ENCODE measurements at regions not wholly inside any gene's neighbourhood (a gene's known extent, or its start where the extent isn't known, plus 50 kb on each side); places are given as distances from the start of the nearest gene placed in this dataset.

GRCh38 chrX:39550795-39551361 lies 546.9 kb downstream of the BCOR start:
- no peak for DNase-seq
- no peaks in the 10 kb centered on the region for H3K9me3 ChIP-seq
- no peaks in the 10 kb centered on the region for H3K79me2 ChIP-seq (ENCODE audit: insufficient read depth)
- no peaks in the 10 kb centered on the region for H4K20me1 ChIP-seq (ENCODE audit: insufficient read depth)
- no peaks in the 10 kb centered on the region; the same call in 1 of the 2 replicates for H3K27me3 ChIP-seq (ENCODE audit: insufficient read depth)
- ChIA-PET CTCF (no interaction called here), POLR2A (no interaction called here)
- no peaks in the 10 kb centered on the region for H3K36me3 ChIP-seq (replicated peaks in 1 of 2; ENCODE audit: control insufficient read depth in 1 of 2, insufficient read depth in 2 of 2, low read length in 1 of 2)
- no peak for TF ChIP-seq SMC3 (IDR thresholded peaks at IDR 0.05; ENCODE audit: low read depth, low read length)
- no peak for TF ChIP-seq TAF1 (IDR thresholded peaks at IDR 0.05; ENCODE audit: borderline replicate concordance, low read depth, low read length)
- TF ChIP-seq GATA2 (CRISPR knock-in tag; IDR thresholded peaks at IDR 0.05): no peak
- no peak for TF ChIP-seq RFX5 (IDR thresholded peaks at IDR 0.05; ENCODE audit: low read length)
- no peak for TF ChIP-seq FOXJ3 (CRISPR knock-in tag; IDR thresholded peaks at IDR 0.05)
- TF ChIP-seq POLR2AphosphoS5 (IDR thresholded peaks at IDR 0.05; ENCODE audit: low read depth, low read length): no peak
- TF ChIP-seq IRF3 (IDR thresholded peaks at IDR 0.05; ENCODE audit: low read depth, low read length): no peak
- no peak for TF ChIP-seq TCF12 (IDR thresholded peaks at IDR 0.05)
- no peak for TF ChIP-seq JUND (IDR thresholded peaks at IDR 0.05)
- TF ChIP-seq RCOR1 (IDR thresholded peaks at IDR 0.05; ENCODE audit: low read length): no peak
- no peak for TF ChIP-seq NFIC (IDR thresholded peaks at IDR 0.05; ENCODE audit: borderline replicate concordance)
- TF ChIP-seq MXI1 (IDR thresholded peaks at IDR 0.05; ENCODE audit: low read depth, low read length): no peak
- TF ChIP-seq USF1 (IDR thresholded peaks at IDR 0.05; ENCODE audit: borderline replicate concordance, low read depth): no peak
- no peak for TF ChIP-seq EP300 (IDR thresholded peaks at IDR 0.05; ENCODE audit: borderline replicate concordance in 1 of 2, low read depth in 1 of 2, low read length in 1 of 2)
- no peak for TF ChIP-seq RXRA (IDR thresholded peaks at IDR 0.05; ENCODE audit: borderline replicate concordance, low read depth)
- TF ChIP-seq GABPA (IDR thresholded peaks at IDR 0.05; ENCODE audit: low read depth): no peak
- TF ChIP-seq EZH2phosphoT487 (IDR thresholded peaks at IDR 0.05; ENCODE audit: borderline replicate concordance, low read depth): no peak
- H3K9ac ChIP-seq: no peak overlapping the region
- no peaks in the 10 kb centered on the region for H3K4me1 ChIP-seq (ENCODE audit: control insufficient read depth in 1 of 2, insufficient read depth in 2 of 2, low read depth in 1 of 2, low read length in 1 of 2)
- H3K4me2 ChIP-seq: no peak overlapping the region
- H3K9me2 ChIP-seq: no peaks in the 10 kb centered on the region
- no peak overlapping the region for H3K4me3 ChIP-seq (ENCODE audit: low read depth in 2 of 2, low read length in 1 of 2)
- H2AFZ ChIP-seq (ENCODE audit: low read depth): no peak overlapping the region
- H3K27ac ChIP-seq (ENCODE audit: low read depth in 2 of 2, low read length in 1 of 2): no peak overlapping the region
- WGBS (ENCODE audit: low lambda C conversion rate): 39% methylated on average over 7 of the region's 11 CpGs
- H3F3A ChIP-seq (replicated peaks; ENCODE audit: insufficient read depth): no peaks in the 10 kb centered on the region

- Histone ChIP-seq H3F3A (replicated peaks; ENCODE audit: insufficient read depth) (no peaks in the 10 kb centered on the region), H3K9me2 (no peaks in the 10 kb centered on the region), H4K20me1 (ENCODE audit: insufficient read depth) (no peaks in the 10 kb centered on the region), H3K79me2 (ENCODE audit: insufficient read depth) (no peaks in the 10 kb centered on the region), H3K27me3 (ENCODE audit: insufficient read depth) (no peaks in the 10 kb centered on the region; the same call in 1 of the 2 replicates), H3K36me3 (replicated peaks in 1 of 2; ENCODE audit: control insufficient read depth in 1 of 2, insufficient read depth in 2 of 2, low read length in 1 of 2) (no peaks in the 10 kb centered on the region), H3K4me3 (ENCODE audit: low read depth in 2 of 2, low read length in 1 of 2) (no peak overlapping the region), H3K27ac (ENCODE audit: low read depth in 2 of 2, low read length in 1 of 2) (no peak overlapping the region), H3K9ac (no peak overlapping the region), H2AFZ (ENCODE audit: low read depth) (no peak overlapping the region), H3K9me3 (no peaks in the 10 kb centered on the region), H3K4me1 (ENCODE audit: control insufficient read depth in 1 of 2, insufficient read depth in 2 of 2, low read depth in 1 of 2, low read length in 1 of 2) (no peaks in the 10 kb centered on the region), H3K4me2 (no peak overlapping the region)
- DNase-seq: no peak
- 15% methylated on average over 2 of the region's 2 CpGs for WGBS (ENCODE audit: low lambda C conversion rate)
- TF ChIP-seq SMC3 (IDR thresholded peaks at IDR 0.05; ENCODE audit: low read depth, low read length) (no peak), YY1 (IDR thresholded peaks at IDR 0.05; ENCODE audit: low read depth) (no peak), NFIC (IDR thresholded peaks at IDR 0.05; ENCODE audit: borderline replicate concordance) (no peak), TEAD4 (IDR thresholded peaks at IDR 0.05; ENCODE audit: borderline replicate concordance, insufficient read depth) (no peak), RAD21 (IDR thresholded peaks at IDR 0.05; ENCODE audit: low read length) (no peak), EP300 (IDR thresholded peaks at IDR 0.05; ENCODE audit: borderline replicate concordance in 1 of 2, low read depth in 1 of 2, low read length in 1 of 2) (no peak), ZBTB33 (IDR thresholded peaks at IDR 0.05; ENCODE audit: borderline replicate concordance, low read depth) (no peak), FOXJ3 (CRISPR knock-in tag; IDR thresholded peaks at IDR 0.05) (no peak)
- POLR2A ChIA-PET: no interaction called here
- CTCF ChIA-PET: no interaction called here
Measured at GRCh38 chrX:39551762-39552161, 546.0 kb downstream of the BCOR start.
